Peyer's patch (tissue), 4 donors: ENCODE measurements at regions not wholly inside any gene's neighbourhood (a gene's known extent, or its start where the extent isn't known, plus 50 kb on each side); places are given as distances from the start of the nearest gene placed in this dataset.

Experiments used
- DNase-seq, 3 donors: peaks; one replicate each; pipeline ENCODE4 v3.0.0-alpha.2; 2017 to 2019
- H3K27ac ChIP-seq, 4 donors: fragments of 200-600 bp; sonication (generic); one replicate each; pipeline ENCODE4 v1.5.1; 2016 to 2019
- H3K27me3 ChIP-seq, 2 donors: fragments of 200-600 bp; sonication (generic); one replicate each; pipeline ENCODE4 v1.5.1; 2019
- H3K36me3 ChIP-seq, 3 donors: fragments of 200-600 bp; sonication (generic); one replicate each; pipeline ENCODE4 v1.5.1; 2016 to 2019
- H3K4me1 ChIP-seq, 4 donors: fragments of 200-600 bp; sonication (generic); one replicate each; pipeline ENCODE4 v1.5.1; 2016 to 2019
- H3K4me3 ChIP-seq, 4 donors: fragments of 200-600 bp; sonication (generic); 1 replicate in 3 of 4; 2 replicates in 1 of 4; pipeline ENCODE4 v1.5.1; 2016 to 2019; ENCODE audit warnings: mild to moderate bottlenecking in 1 of 4
- H3K9me3 ChIP-seq, 4 donors: fragments of 200-600 bp; sonication (generic); one replicate each; pipeline ENCODE4 v1.5.1; 2016 to 2019; ENCODE audit warnings: mild to moderate bottlenecking in 1 of 4
- CTCF ChIP-seq, 6 experiments: fragments of 450-650 bp in 4 of 6; fragments of 200-600 bp in 2 of 6; sonication (generic) in 1 of 6; IDR thresholded peaks; one replicate each; pipeline ENCODE4 v1.5.1; 2017 to 2019; ENCODE audit warnings: antibody characterized with exemption in 6 of 6, mild to moderate bottlenecking in 3 of 6, moderate library complexity in 1 of 6
- POLR2A ChIP-seq, 2 donors: fragments of 450-650 bp; IDR thresholded peaks; one replicate each; pipeline ENCODE4 v1.5.1; 2017; ENCODE audit warnings: antibody characterized with exemption in 2 of 2, mild to moderate bottlenecking in 2 of 2, moderate library complexity in 2 of 2

DNA sequence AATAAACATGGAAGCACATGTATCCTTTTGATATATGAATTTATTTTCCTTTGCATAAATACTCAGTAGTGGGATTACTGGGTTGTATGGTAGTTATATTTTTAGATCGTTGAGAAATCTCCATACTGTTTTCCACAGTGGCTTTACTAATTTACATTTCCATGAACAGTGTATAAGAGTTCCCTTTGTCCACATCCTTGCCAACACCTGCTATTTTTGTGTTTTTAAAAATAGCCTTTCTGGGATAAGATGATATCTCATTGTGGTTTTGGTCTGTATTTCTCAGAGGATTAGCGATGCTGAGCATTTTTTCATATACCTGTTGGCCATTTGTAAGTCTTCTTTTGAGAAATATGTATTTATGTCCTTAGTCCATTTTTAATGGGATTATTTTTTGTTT is 329.2 kb upstream of the KITLG start:
- Histone ChIP-seq H3K9me3 (peaks cover 0 to 2% (median 0%) of the 10 kb centered on the region in 4 donors), H3K27ac (no peak overlapping the region), H3K36me3 (no peaks in the 10 kb centered on the region), H3K27me3 (no peaks in the 10 kb centered on the region), H3K4me1 (no peaks in the 10 kb centered on the region), H3K4me3 (no peak overlapping the region)
- DNase-seq: no peak
- TF ChIP-seq POLR2A (IDR thresholded peaks at IDR 0.05) (no peak), CTCF (IDR thresholded peaks at IDR 0.05) (no peak)

DNA sequence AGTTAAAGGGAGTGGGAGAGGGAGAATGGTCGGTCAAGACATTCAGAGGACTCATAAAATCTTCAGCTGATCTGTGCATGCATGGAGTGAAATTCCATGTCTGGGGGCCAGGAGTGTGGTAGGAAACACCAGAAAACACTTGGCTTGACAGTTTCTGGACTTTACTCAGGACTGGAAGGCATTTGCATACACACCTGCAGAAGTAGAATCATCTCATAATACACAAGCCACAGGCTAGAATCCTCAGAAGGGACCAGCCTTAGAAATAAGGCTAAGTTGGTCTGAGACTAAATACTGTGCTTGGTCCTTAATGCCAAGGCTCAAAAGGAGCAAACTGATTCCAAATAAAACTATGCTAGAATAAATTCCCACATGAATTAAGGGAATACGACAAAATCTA is 328.1 kb upstream of the KITLG start:
- no peak for TF ChIP-seq POLR2A (IDR thresholded peaks at IDR 0.05)
- TF ChIP-seq CTCF (IDR thresholded peaks at IDR 0.05): no peak
- DNase-seq: no peak
- no peaks in the 10 kb centered on the region for H3K4me1 ChIP-seq
- no peaks in the 10 kb centered on the region for H3K9me3 ChIP-seq
- no peaks in the 10 kb centered on the region for H3K27me3 ChIP-seq
- H3K27ac ChIP-seq: no peak overlapping the region
- no peaks in the 10 kb centered on the region for H3K36me3 ChIP-seq
- H3K4me3 ChIP-seq: no peak overlapping the region

GRCh38 chr12:88904705-88905104 is 324.4 kb upstream of the KITLG start:
- TF ChIP-seq CTCF (IDR thresholded peaks at IDR 0.05): no peak
- TF ChIP-seq POLR2A (IDR thresholded peaks at IDR 0.05): no peak
- no peaks in the 10 kb centered on the region for H3K9me3 ChIP-seq
- DNase-seq: no peak

DNA sequence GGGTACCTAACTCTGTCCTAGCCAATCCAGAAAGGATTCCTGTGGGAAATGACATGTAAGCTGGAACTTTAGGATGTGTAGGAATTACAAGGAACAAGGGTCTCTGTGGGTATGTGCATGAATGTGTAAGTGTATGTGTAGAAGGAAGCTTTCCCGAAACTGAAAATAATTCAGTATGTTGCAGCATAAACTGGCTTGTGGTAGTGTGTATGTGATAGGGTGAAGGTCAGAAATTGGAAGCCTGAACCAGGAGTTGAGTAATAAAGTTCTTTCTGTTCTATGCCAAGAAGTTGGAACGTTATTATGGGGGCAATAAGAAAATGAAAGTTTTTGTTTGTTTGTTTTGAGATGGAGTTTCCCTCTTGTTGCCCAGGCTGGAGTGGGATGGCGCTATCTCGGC is 323.1 kb upstream of the KITLG start:
- Histone ChIP-seq H3K4me1 (no peaks in the 10 kb centered on the region), H3K9me3 (no peaks in the 10 kb centered on the region), H3K36me3 (no peaks in the 10 kb centered on the region), H3K4me3 (no peak overlapping the region), H3K27me3 (no peaks in the 10 kb centered on the region), H3K27ac (no peak overlapping the region)
- no peak for DNase-seq
- no peak for TF ChIP-seq CTCF (IDR thresholded peaks at IDR 0.05)
- no peak for TF ChIP-seq POLR2A (IDR thresholded peaks at IDR 0.05)

More at GRCh38 chr12:88904705-88905104, 324.4 kb upstream of the KITLG start:
- Histone ChIP-seq H3K27me3 (no peaks in the 10 kb centered on the region), H3K27ac (no peak overlapping the region), H3K4me1 (no peaks in the 10 kb centered on the region), H3K4me3 (no peak overlapping the region), H3K36me3 (no peaks in the 10 kb centered on the region)

DNA sequence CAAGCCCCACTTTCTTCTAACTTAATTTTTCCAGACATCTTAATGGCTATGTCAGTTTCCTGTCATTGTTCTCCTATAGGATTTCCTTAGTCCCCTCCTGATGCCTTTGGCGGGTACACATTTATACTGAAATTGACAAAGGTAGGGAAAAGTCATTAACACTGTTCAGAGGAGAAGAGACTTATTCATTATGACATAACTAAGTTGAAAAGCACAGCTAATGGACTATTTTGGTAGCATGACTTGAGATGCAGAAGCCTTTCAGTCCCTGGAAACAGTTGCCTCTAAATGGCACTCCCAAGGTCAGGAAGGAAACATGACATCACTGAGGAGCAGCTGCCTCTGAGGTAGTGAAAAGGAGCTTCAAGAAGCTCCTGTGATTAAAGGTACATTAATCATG is 317.5 kb upstream of the KITLG start:
- H3K9me3 ChIP-seq: no peaks in the 10 kb centered on the region
- H3K4me1 ChIP-seq: no peaks in the 10 kb centered on the region
- TF ChIP-seq CTCF (IDR thresholded peaks at IDR 0.05): no peak
- TF ChIP-seq POLR2A (IDR thresholded peaks at IDR 0.05): no peak
- no peak overlapping the region for H3K27ac ChIP-seq
- H3K27me3 ChIP-seq: no peaks in the 10 kb centered on the region
- H3K4me3 ChIP-seq: no peak overlapping the region
- no peak for DNase-seq
- no peaks in the 10 kb centered on the region for H3K36me3 ChIP-seq

DNA sequence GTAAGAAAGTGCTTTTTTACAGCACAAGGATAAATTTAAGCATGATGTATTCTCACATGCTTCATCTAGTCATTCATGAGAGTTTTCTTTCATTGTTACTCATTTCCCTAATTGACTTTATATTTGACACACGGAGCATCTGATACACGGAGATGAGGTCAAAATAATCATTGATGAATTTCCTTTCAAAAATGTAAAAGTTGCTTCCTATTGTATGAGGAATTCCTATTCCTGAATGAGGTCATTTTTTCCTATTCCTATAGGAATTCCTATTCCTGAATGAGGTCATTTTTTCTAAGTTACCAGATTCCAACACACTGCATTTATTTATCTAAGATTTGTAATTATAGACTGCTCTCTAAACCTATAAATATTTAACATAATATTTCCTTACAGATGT is 316.7 kb upstream of the KITLG start:
- H3K27me3 ChIP-seq: no peaks in the 10 kb centered on the region
- no peaks in the 10 kb centered on the region for H3K4me1 ChIP-seq
- no peak overlapping the region for H3K27ac ChIP-seq
- no peaks in the 10 kb centered on the region for H3K36me3 ChIP-seq
- H3K4me3 ChIP-seq: no peak overlapping the region
- H3K9me3 ChIP-seq: no peaks in the 10 kb centered on the region
- TF ChIP-seq POLR2A (IDR thresholded peaks at IDR 0.05): no peak
- no peak for DNase-seq
